K562 (cell line): ENCODE measurements at regions not wholly inside any gene's neighbourhood (a gene's known extent, or its start where the extent isn't known, plus 50 kb on each side); places are given as distances from the start of the nearest gene placed in this dataset.

Experiments
- ATAC-seq: fragments of 200-7000 bp; cut with Tn5 transposase; 3 replicates; pipeline ENCODE4 v1.9.1; 2020; ENCODE audit warnings: moderate library complexity
- BruUV-seq: library from RNA; stranded (reverse); fragments of 400-500 nt; replicated peaks from 2 replicates; lab custom pipeline; 2021; lab: Mats Ljungman, UMichigan
- CTCF ChIA-PET: fragments of 300-600 bp; formaldehyde crosslinking; extraction: SDS; loops from one replicate; lab custom pipeline; 2021; ENCODE audit warnings: low intra/inter-chr PET ratio; lab: Yijun Ruan, JAX
- POLR2A ChIA-PET: fragments of 300-600, 350-650 bp; sonication (Branson Sonifier 250); formaldehyde crosslinking; extraction: SDS; loops from one replicate; lab custom pipeline; 2021; ENCODE audit warnings: antibody characterized with exemption, inconsistent platforms; lab: Yijun Ruan, JAX
- DNase-seq, 4 experiments: peaks; one replicate each; pipeline versions ENCODE4 v3.0.0 to v3.0.0-alpha.2; 2011 to 2018; ENCODE audit warnings: low spot score in 3 of 4, mixed read lengths in 3 of 4; ENCODE audit errors: extremely low read depth in 1 of 4
- FAIRE-seq: peaks from 2 replicates; lab custom pipeline; 2011; peaks lifted over from hg19 to GRCh38; lab: Jason Lieb, UNC
- H2AFZ ChIP-seq: 2 replicates; pipeline ENCODE4 v1.6.0; 2011; ENCODE audit warnings: low read depth, low read length, control low read depth, inconsistent platforms
- H3K27ac ChIP-seq: fragments of 200-600 bp; 3 replicates; pipeline ENCODE4 v1.8.0; 2011; ENCODE audit warnings: low read depth, mild to moderate bottlenecking, control low read depth, inconsistent platforms, low read length, moderate library complexity, mixed read lengths; ENCODE audit errors: extremely low read depth
- H3K27me3 ChIP-seq, 2 experiments: fragments of 300-600 bp in 1 of 2; 2 replicates in 1 of 2; 3 replicates in 1 of 2; pipeline versions ENCODE4 v1.6.0 to v1.8.0; 2011; ENCODE audit warnings: inconsistent platforms in 2 of 2, low read length in 2 of 2, mild to moderate bottlenecking in 1 of 2, mixed read lengths in 1 of 2, moderate library complexity in 1 of 2; ENCODE audit not compliant: control insufficient read depth in 2 of 2, insufficient read depth in 2 of 2
- H3K36me3 ChIP-seq: fragments of 300-600 bp; 3 replicates; pipeline ENCODE4 v1.8.0; 2011; ENCODE audit warnings: mild to moderate bottlenecking, low read length, inconsistent platforms; ENCODE audit not compliant: control insufficient read depth, insufficient read depth
- H3K4me1 ChIP-seq, 2 experiments: fragments of 200-600 bp in 1 of 2; replicated peaks in 1 of 2; 2 replicates in 1 of 2; 3 replicates in 1 of 2; pipeline versions ENCODE4 v1.5.1 to v1.8.0; 2011; ENCODE audit warnings: inconsistent platforms in 2 of 2, low read length in 2 of 2, mild to moderate bottlenecking in 1 of 2, mixed read lengths in 1 of 2, moderate library complexity in 1 of 2; ENCODE audit not compliant: control insufficient read depth in 2 of 2, insufficient read depth in 2 of 2
- H3K4me2 ChIP-seq: 2 replicates; pipeline ENCODE4 v1.6.1; 2011; ENCODE audit warnings: low read length, control low read depth, inconsistent platforms, mixed read lengths; ENCODE audit not compliant: insufficient read depth
- H3K4me3 ChIP-seq: fragments of 200-600 bp; sonication (generic), shearing (Covaris generic); 2 replicates; pipeline ENCODE4 v1.5.1; 2016; ENCODE audit warnings: control low read depth, inconsistent platforms
- H3K79me2 ChIP-seq: fragments of 200-600 bp; 3 replicates; pipeline ENCODE4 v1.8.0; 2011; ENCODE audit warnings: low read length, inconsistent platforms; ENCODE audit not compliant: control insufficient read depth, insufficient read depth
- H3K9ac ChIP-seq, 2 experiments: 2 replicates each; pipeline versions ENCODE4 v1.6.0 to v1.6.1; 2011; ENCODE audit warnings: low read depth in 2 of 2, low read length in 2 of 2, control low read depth in 1 of 2, inconsistent platforms in 1 of 2, mild to moderate bottlenecking in 1 of 2, mixed read lengths in 1 of 2; ENCODE audit not compliant: insufficient read depth in 1 of 2
- H3K9me1 ChIP-seq: one replicate; pipeline ENCODE4 v1.6.0; 2011; ENCODE audit warnings: inconsistent platforms, mild to moderate bottlenecking, low read length, moderate library complexity; ENCODE audit not compliant: control insufficient read depth, insufficient read depth
- H3K9me3 ChIP-seq: replicated peaks from 2 replicates; pipeline ENCODE4 v1.5.1; 2011; ENCODE audit warnings: low read depth, low read length, inconsistent platforms; ENCODE audit not compliant: control insufficient read depth, insufficient read depth
- H4K20me1 ChIP-seq: replicated peaks from 2 replicates; pipeline ENCODE4 v1.6.1; 2011; ENCODE audit warnings: low read length, inconsistent platforms, mixed read lengths; ENCODE audit not compliant: control insufficient read depth, insufficient read depth
- ATF3 ChIP-seq, 2 experiments: fragments of 450-650 bp in 1 of 2; sonication (generic) in 1 of 2; formaldehyde crosslinking in 1 of 2; IDR thresholded peaks in 1 of 2; conservative IDR thresholded peaks in 1 of 2; 2 replicates each; pipeline versions ENCODE4 v1.6.1 to v1.8.1; 2016 to 2023; ENCODE audit warnings: mild to moderate bottlenecking in 2 of 2, moderate library complexity in 2 of 2, inconsistent platforms in 1 of 2, missing genetic modification reagents in 1 of 2
- ETS1 ChIP-seq: conservative IDR thresholded peaks from 2 replicates; pipeline ENCODE4 v1.6.1; 2011; ENCODE audit warnings: low read depth, mild to moderate bottlenecking, low read length; ENCODE audit not compliant: control insufficient read depth
- MBD2 ChIP-seq: sonication (generic); IDR thresholded peaks from 2 replicates; pipeline ENCODE4 v1.6.1; 2016; ENCODE audit warnings: low read depth, borderline replicate concordance
- MTA2 ChIP-seq: fragments of 450-650 bp; IDR thresholded peaks from 2 replicates; pipeline ENCODE4 v1.6.1; 2016; ENCODE audit warnings: low read depth
- NUFIP1 ChIP-seq: fragments of 450-650 bp; IDR thresholded peaks from 2 replicates; pipeline ENCODE4 v1.6.1; 2018; ENCODE audit not compliant: partially characterized antibody
- PREB ChIP-seq: sonication (generic); formaldehyde crosslinking; IDR thresholded peaks from 2 replicates; pipeline ENCODE4 v1.8.1; 2023; ENCODE audit warnings: mild to moderate bottlenecking, missing genetic modification reagents
- PYGO2 ChIP-seq: fragments of 450-650 bp; IDR thresholded peaks from 2 replicates; pipeline ENCODE4 v1.6.1; 2016; ENCODE audit warnings: mild to moderate bottlenecking, missing genetic modification characterization, moderate library complexity, missing compliant biosample characterization
- ZNF12 ChIP-seq: sonication (generic); formaldehyde crosslinking; IDR thresholded peaks from 2 replicates; pipeline ENCODE4 v1.4.0; 2020; ENCODE audit warnings: mild to moderate bottlenecking, missing genetic modification reagents
- WGBS: fragments of 100-300 bp; shearing (Covaris generic); methylation state at CpG from one replicate; pipeline ENCODE4 v1.1.6; 2016; ENCODE audit warnings: low coverage, mixed read lengths; ENCODE audit not compliant: insufficient coverage; ENCODE audit errors: missing lambda C conversion rate; 5-methylcytosine and 5-hydroxymethylcytosine counted together
- in situ Hi-C: fragments of 300-500 bp; cut with MboI; formaldehyde crosslinking; loops from 4 replicates; pipeline ENCODE4 v1.15.0; 2018; ENCODE audit warnings: inconsistent platforms, mixed read lengths
- intact Hi-C: fragments of 100-400 bp; cut with micrococcal nuclease; formaldehyde crosslinking; loops from 2 replicates; pipeline ENCODE4 v1.14.2; 2022

GRCh38 chr5:93274291-93274690 is 306.7 kb downstream of the NR2F1-AS1 start:
- Histone ChIP-seq H3K79me2 (no peaks in the 10 kb centered on the region), H3K4me1 (no peaks in the 10 kb centered on the region), H3K27me3 (no peaks in the 10 kb centered on the region), H3K27ac (no peak overlapping the region), H3K9ac (no peak overlapping the region), H3K4me2 (no peak overlapping the region), H2AFZ (no peak overlapping the region), H3K36me3 (no peaks in the 10 kb centered on the region), H3K9me1 (no peaks in the 10 kb centered on the region), H3K9me3 (no peaks in the 10 kb centered on the region), H3K4me3 (no peak overlapping the region), H4K20me1 (no peaks in the 10 kb centered on the region)
- ATAC-seq (no peak), DNase-seq (no peak), FAIRE-seq (no peak)
- POLR2A ChIA-PET: no interaction called here
- BruUV-seq: no TSS peak
- in situ Hi-C loops (no loop called here), intact Hi-C loops (no loop called here)
- CTCF ChIA-PET: no interaction called here
- TF ChIP-seq MTA2 (no peak), ZNF12 (no peak), ATF3 (IDR thresholded peaks at IDR 0.05) (no peak), ATF3 (CRISPR knock-in tag; conservative IDR thresholded peaks at IDR 0.05) (no peak)
- WGBS: 0% methylated on average over 5 of the region's 5 CpGs

DNA sequence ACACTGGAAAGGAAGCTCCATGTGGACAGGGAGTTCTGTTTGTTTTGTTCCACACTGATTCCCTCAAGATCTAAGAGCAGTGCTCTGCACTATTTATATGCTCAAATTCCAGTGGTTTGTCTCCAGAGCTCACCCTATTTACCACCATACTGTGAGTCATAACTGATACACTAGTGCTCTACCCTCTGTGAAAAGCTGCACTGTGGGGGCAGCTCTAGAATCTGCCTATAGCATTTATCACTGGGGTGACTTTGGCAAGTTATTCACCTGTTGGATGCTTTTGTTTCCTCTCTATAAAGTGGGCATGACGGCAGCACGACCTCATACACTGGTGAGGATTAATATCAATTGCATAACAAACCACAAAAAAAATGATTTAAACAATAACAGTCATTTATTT is 307.8 kb downstream of the NR2F1-AS1 start:
- no peak overlapping the region for H3K4me3 ChIP-seq
- in situ Hi-C loops: no loop called here
- WGBS: 0% methylated on average over 2 of the region's 2 CpGs
- H3K4me1 ChIP-seq: no peaks in the 10 kb centered on the region
- BruUV-seq: no TSS peak
- no peak overlapping the region for H3K27ac ChIP-seq
- no peaks in the 10 kb centered on the region for H3K27me3 ChIP-seq
- ChIA-PET POLR2A (no interaction called here), CTCF (no interaction called here)
- no peak overlapping the region for H3K4me2 ChIP-seq
- H4K20me1 ChIP-seq: no peaks in the 10 kb centered on the region
- no peaks in the 10 kb centered on the region for H3K79me2 ChIP-seq
- H3K36me3 ChIP-seq: no peaks in the 10 kb centered on the region
- intact Hi-C loops: no loop called here
- no peak for DNase-seq
- FAIRE-seq: no peak
- no peak overlapping the region for H3K9ac ChIP-seq
- TF ChIP-seq MBD2 (no peak), ETS1 (no peak), PYGO2 (tag) (no peak), NUFIP1 (no peak), PREB (CRISPR knock-in tag) (no peak)
- H3K9me1 ChIP-seq: no peaks in the 10 kb centered on the region
- H2AFZ ChIP-seq: no peak overlapping the region
- H3K9me3 ChIP-seq: no peaks in the 10 kb centered on the region
- no peak for ATAC-seq
